SU-DHL-6 (cell line): ENCODE measurements at regions not wholly inside any gene's neighbourhood (a gene's known extent, or its start where the extent isn't known, plus 50 kb on each side); places are given as distances from the start of the nearest gene placed in this dataset.

Source experiments
- H2AFZ ChIP-seq: fragments of 200-600 bp; sonication (generic); 2 replicates; pipeline ENCODE4 v1.6.1; 2014; ENCODE audit warnings: low read depth, mild to moderate bottlenecking, moderate library complexity, mixed read lengths, antibody characterized with exemption, low read length; ENCODE audit not compliant: severe bottlenecking
- H3F3A ChIP-seq: fragments of 200-600 bp; shearing (Covaris generic); 2 replicates; pipeline ENCODE4 v1.6.0; 2016; ENCODE audit warnings: antibody characterized with exemption, mild to moderate bottlenecking; ENCODE audit not compliant: insufficient read depth
- H3K27ac ChIP-seq: fragments of 200-600 bp; sonication (generic); 2 replicates; pipeline ENCODE4 v1.5.1; 2016; ENCODE audit warnings: low read depth, mild to moderate bottlenecking, low read length, moderate library complexity, mixed read lengths
- H3K27me3 ChIP-seq: fragments of 200-600 bp; sonication (generic), shearing (Covaris generic); 2 replicates; pipeline ENCODE4 v1.6.0; 2014; ENCODE audit warnings: mild to moderate bottlenecking, low read length
- H3K36me3 ChIP-seq: fragments of 200-600 bp; sonication (generic); 2 replicates; pipeline ENCODE4 v1.6.1; 2014; ENCODE audit warnings: mild to moderate bottlenecking, low read length, mixed read lengths
- H3K4me2 ChIP-seq: fragments of 300-600, 200-600 bp; shearing (Covaris generic), sonication (generic); 2 replicates; pipeline ENCODE4 v1.6.0; 2014; ENCODE audit warnings: low read length, low read depth, mild to moderate bottlenecking; ENCODE audit not compliant: poor library complexity, severe bottlenecking
- H3K4me3 ChIP-seq: fragments of 200-600 bp; sonication (generic); 2 replicates; pipeline ENCODE4 v1.5.1; 2014; ENCODE audit warnings: antibody characterized with exemption, low read length, mild to moderate bottlenecking, mixed read lengths; ENCODE audit not compliant: insufficient read depth, poor library complexity, severe bottlenecking
- H3K79me2 ChIP-seq: fragments of 200-600 bp; sonication (generic); 2 replicates; pipeline ENCODE4 v1.6.1; 2014; ENCODE audit warnings: mild to moderate bottlenecking, low read length, moderate library complexity; ENCODE audit not compliant: insufficient read depth
- H3K9ac ChIP-seq: fragments of 200-600 bp; sonication (generic); 2 replicates; pipeline ENCODE4 v1.7.0; 2014; ENCODE audit warnings: mild to moderate bottlenecking, low read length
- H3K9me2 ChIP-seq: fragments of 200-600 bp; sonication (generic); replicated peaks from 2 replicates; pipeline ENCODE4 v1.6.1; 2014; ENCODE audit warnings: low read length; ENCODE audit not compliant: insufficient read depth
- H3K9me3 ChIP-seq: fragments of 200-600 bp; sonication (generic); 2 replicates; pipeline ENCODE4 v1.6.1; 2014; ENCODE audit warnings: low read length, mixed read lengths; ENCODE audit not compliant: insufficient read depth
- H4K20me1 ChIP-seq: fragments of 200-600 bp; sonication (generic); 2 replicates; pipeline ENCODE4 v1.6.1; 2014; ENCODE audit warnings: low read depth, mild to moderate bottlenecking, antibody characterized with exemption, low read length, moderate library complexity, mixed read lengths
- CTCF ChIP-seq: fragments of 200-600 bp; sonication (generic); IDR thresholded peaks from one replicate; pipeline ENCODE4 v1.5.1; 2017; ENCODE audit warnings: antibody characterized with exemption, mild to moderate bottlenecking, low read length, moderate library complexity; ENCODE audit not compliant: insufficient read depth, poor library complexity, severe bottlenecking
- EZH2phosphoT487 ChIP-seq: fragments of 200-600 bp; sonication (generic), shearing (Covaris generic); conservative IDR thresholded peaks from 2 replicates; pipeline ENCODE4 v1.6.1; 2018; ENCODE audit warnings: mild to moderate bottlenecking, antibody characterized with exemption, low read length, moderate library complexity, mixed read lengths

- Histone ChIP-seq H3K9me3 (no peaks in the 10 kb centered on the region), H3K27me3 (no peaks in the 10 kb centered on the region), H3K9ac (no peak overlapping the region), H3K4me2 (no peak overlapping the region), H2AFZ (no peak overlapping the region), H3K4me3 (no peak overlapping the region), H3K79me2 (no peaks in the 10 kb centered on the region), H3F3A (no peaks in the 10 kb centered on the region), H3K9me2 (no peaks in the 10 kb centered on the region), H3K36me3 (no peaks in the 10 kb centered on the region), H3K27ac (no peak overlapping the region), H4K20me1 (no peaks in the 10 kb centered on the region)
- TF ChIP-seq CTCF: no peak
- no peak for TF ChIP-seq EZH2phosphoT487
These were observed 127.6 kb upstream of the CIBAR2 start for GRCh38 chr16:85239871-85240270.

GRCh38 chr16:85240982-85241924, 129.0 kb upstream of the CIBAR2 start:
- Histone ChIP-seq H3K9me2 (no peaks in the 10 kb centered on the region), H3K27me3 (no peaks in the 10 kb centered on the region), H2AFZ (no peak overlapping the region), H3K27ac (no peak overlapping the region), H3K4me3 (no peak overlapping the region), H3K36me3 (no peaks in the 10 kb centered on the region), H3F3A (no peaks in the 10 kb centered on the region), H3K4me2 (no peak overlapping the region), H3K9ac (no peak overlapping the region), H4K20me1 (no peaks in the 10 kb centered on the region), H3K9me3 (no peaks in the 10 kb centered on the region), H3K79me2 (no peaks in the 10 kb centered on the region)
- TF ChIP-seq CTCF (no peak), EZH2phosphoT487 (no peak)

- Histone ChIP-seq H3K27me3 (no peaks in the 10 kb centered on the region), H3K9me2 (no peaks in the 10 kb centered on the region), H2AFZ (no peak overlapping the region), H3K9ac (no peak overlapping the region), H4K20me1 (no peaks in the 10 kb centered on the region), H3K36me3 (no peaks in the 10 kb centered on the region), H3K4me3 (no peak overlapping the region), H3K4me2 (no peak overlapping the region), H3K9me3 (no peaks in the 10 kb centered on the region), H3K79me2 (no peaks in the 10 kb centered on the region), H3K27ac (no peak overlapping the region), H3F3A (no peaks in the 10 kb centered on the region)
- no peak for TF ChIP-seq CTCF
- TF ChIP-seq EZH2phosphoT487: no peak
These were observed 129.9 kb upstream of the CIBAR2 start for GRCh38 chr16:85242140-85242539.
